Upper lobe of left lung (tissue), 4 donors: ENCODE measurements at regions not wholly inside any gene's neighbourhood (a gene's known extent, or its start where the extent isn't known, plus 50 kb on each side); places are given as distances from the start of the nearest gene placed in this dataset.

Source experiments
- EP300 ChIP-seq, 4 donors: sonication (generic); formaldehyde crosslinking; IDR thresholded peaks; one replicate each; pipeline ENCODE4 v1.5.1; 2017; ENCODE audit warnings: antibody characterized with exemption in 4 of 4, control low read depth in 2 of 4
- POLR2A ChIP-seq, 4 donors: fragments of 450-650 bp; IDR thresholded peaks; one replicate each; pipeline ENCODE4 v1.5.1; 2016 to 2017; ENCODE audit warnings: antibody characterized with exemption in 4 of 4, mild to moderate bottlenecking in 2 of 4
- POLR2AphosphoS5 ChIP-seq, 2 donors: sonication (generic); formaldehyde crosslinking; IDR thresholded peaks; one replicate each; pipeline ENCODE4 v1.5.1; 2017; ENCODE audit warnings: antibody characterized with exemption in 2 of 2
- TF ChIP-seq, protein P1 (sequence below), 6 experiments: fragments of 450-650 bp in 4 of 6; fragments of 200-600 bp in 2 of 6; sonication (generic) in 2 of 6; IDR thresholded peaks; one replicate each; pipeline ENCODE4 v1.5.1; 2016 to 2019; ENCODE audit warnings: antibody characterized with exemption in 6 of 6

DNA sequence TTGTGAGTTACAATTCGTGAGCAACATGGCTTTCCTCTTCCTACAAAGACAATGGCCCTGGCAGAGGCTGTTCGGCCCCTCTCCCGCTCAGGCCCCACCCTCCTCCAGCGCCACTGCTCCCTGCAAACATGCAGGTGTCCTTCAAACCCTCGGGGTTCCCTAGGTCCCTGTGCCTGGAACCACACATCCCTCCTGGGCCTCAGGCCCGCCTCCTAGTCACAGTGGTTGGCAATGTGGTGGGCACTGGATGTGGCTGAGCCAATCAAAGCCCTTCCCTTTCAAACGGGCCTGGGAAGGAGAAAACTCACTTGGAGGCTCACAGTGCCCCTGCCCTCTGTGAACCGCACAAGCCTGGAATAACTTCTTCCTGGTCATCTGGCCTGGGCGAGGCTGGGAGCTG, 147.2 kb downstream of the TFAP2C start:
- TF ChIP-seq, protein P1, sequence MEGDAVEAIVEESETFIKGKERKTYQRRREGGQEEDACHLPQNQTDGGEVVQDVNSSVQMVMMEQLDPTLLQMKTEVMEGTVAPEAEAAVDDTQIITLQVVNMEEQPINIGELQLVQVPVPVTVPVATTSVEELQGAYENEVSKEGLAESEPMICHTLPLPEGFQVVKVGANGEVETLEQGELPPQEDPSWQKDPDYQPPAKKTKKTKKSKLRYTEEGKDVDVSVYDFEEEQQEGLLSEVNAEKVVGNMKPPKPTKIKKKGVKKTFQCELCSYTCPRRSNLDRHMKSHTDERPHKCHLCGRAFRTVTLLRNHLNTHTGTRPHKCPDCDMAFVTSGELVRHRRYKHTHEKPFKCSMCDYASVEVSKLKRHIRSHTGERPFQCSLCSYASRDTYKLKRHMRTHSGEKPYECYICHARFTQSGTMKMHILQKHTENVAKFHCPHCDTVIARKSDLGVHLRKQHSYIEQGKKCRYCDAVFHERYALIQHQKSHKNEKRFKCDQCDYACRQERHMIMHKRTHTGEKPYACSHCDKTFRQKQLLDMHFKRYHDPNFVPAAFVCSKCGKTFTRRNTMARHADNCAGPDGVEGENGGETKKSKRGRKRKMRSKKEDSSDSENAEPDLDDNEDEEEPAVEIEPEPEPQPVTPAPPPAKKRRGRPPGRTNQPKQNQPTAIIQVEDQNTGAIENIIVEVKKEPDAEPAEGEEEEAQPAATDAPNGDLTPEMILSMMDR (IDR thresholded peaks at IDR 0.05), result no peak
- TF ChIP-seq POLR2A (IDR thresholded peaks at IDR 0.05), result no peak
- no peak for TF ChIP-seq EP300 (IDR thresholded peaks at IDR 0.05)
- TF ChIP-seq POLR2AphosphoS5 (IDR thresholded peaks at IDR 0.05), result no peak
